ENCODE measurements at regions not wholly inside any gene's neighbourhood (a gene's known extent, or its start where the extent isn't known, plus 50 kb on each side); places are given as distances from the start of the nearest gene placed in this dataset.

GRCh38 chr20:51233345-51233744, 210.4 kb upstream of the KCNG1 start:
- DNase-seq, result no peak
- in situ Hi-C loops (cut with MboI; ENCODE audit: low pct_unique_long_range_greater_than_20kb, low sequenced_read_pairs), result no loop called here

GRCh38 chr20:51230727-51231126, 207.8 kb upstream of the KCNG1 start:
- in situ Hi-C loops (cut with MboI; ENCODE audit: low pct_unique_long_range_greater_than_20kb, low sequenced_read_pairs), result no loop called here

GRCh38 chr20:51228763-51229162, 205.9 kb upstream of the KCNG1 start:
- no peak for DNase-seq
- in situ Hi-C loops (cut with MboI; ENCODE audit: low pct_unique_long_range_greater_than_20kb, low sequenced_read_pairs), result no loop called here

More at GRCh38 chr20:51230727-51231126, 207.8 kb upstream of the KCNG1 start:
- DNase-seq, result no peak

GRCh38 chr20:51227744-51228143, 204.8 kb upstream of the KCNG1 start:
- in situ Hi-C loops (cut with MboI; ENCODE audit: low pct_unique_long_range_greater_than_20kb, low sequenced_read_pairs), result no loop called here

GRCh38 chr20:51223183-51223720, 200.3 kb upstream of the KCNG1 start:
- in situ Hi-C loops (cut with MboI; ENCODE audit: low pct_unique_long_range_greater_than_20kb, low sequenced_read_pairs), result no loop called here
- no peak for DNase-seq

More at GRCh38 chr20:51227744-51228143, 204.8 kb upstream of the KCNG1 start:
- no peak for DNase-seq

- no peak for DNase-seq
- in situ Hi-C loops (cut with MboI; ENCODE audit: low pct_unique_long_range_greater_than_20kb, low sequenced_read_pairs), result no loop called here
Observed at GRCh38 chr20:51221791-51222408, 199.0 kb upstream of the KCNG1 start.

GRCh38 chr20:51221103-51221502, 198.2 kb upstream of the KCNG1 start:
- no peak for DNase-seq
- in situ Hi-C loops (cut with MboI; ENCODE audit: low pct_unique_long_range_greater_than_20kb, low sequenced_read_pairs), result no loop called here

GRCh38 chr20:51220293-51220706, 197.4 kb upstream of the KCNG1 start:
- in situ Hi-C loops (cut with MboI; ENCODE audit: low pct_unique_long_range_greater_than_20kb, low sequenced_read_pairs), result no loop called here
- DNase-seq, result peak; percentile 53

GRCh38 chr20:51219544-51219943, 196.6 kb upstream of the KCNG1 start:
- in situ Hi-C loops (cut with MboI; ENCODE audit: low pct_unique_long_range_greater_than_20kb, low sequenced_read_pairs), result no loop called here
- no peak for DNase-seq

- in situ Hi-C loops (cut with MboI; ENCODE audit: low pct_unique_long_range_greater_than_20kb, low sequenced_read_pairs), result no loop called here
- no peak for DNase-seq
Observed at GRCh38 chr20:51218603-51219002, 195.7 kb upstream of the KCNG1 start.

- no peak for DNase-seq
- in situ Hi-C loops (cut with MboI; ENCODE audit: low pct_unique_long_range_greater_than_20kb, low sequenced_read_pairs), result no loop called here
Observed at GRCh38 chr20:51217347-51218045, 194.6 kb upstream of the KCNG1 start.

GRCh38 chr20:51216850-51217249, 193.9 kb upstream of the KCNG1 start:
- no peak for DNase-seq
- in situ Hi-C loops (cut with MboI; ENCODE audit: low pct_unique_long_range_greater_than_20kb, low sequenced_read_pairs), result no loop called here

- no peak for DNase-seq
- in situ Hi-C loops (cut with MboI; ENCODE audit: low pct_unique_long_range_greater_than_20kb, low sequenced_read_pairs), result no loop called here
Observed at GRCh38 chr20:51212816-51213215, 189.9 kb upstream of the KCNG1 start.

- DNase-seq, result no peak
- in situ Hi-C loops (cut with MboI; ENCODE audit: low pct_unique_long_range_greater_than_20kb, low sequenced_read_pairs), result no loop called here
Observed at GRCh38 chr20:51211191-51211590, 188.3 kb upstream of the KCNG1 start.

GRCh38 chr20:51210084-51210483, 187.2 kb upstream of the KCNG1 start:
- in situ Hi-C loops (cut with MboI; ENCODE audit: low pct_unique_long_range_greater_than_20kb, low sequenced_read_pairs), result no loop called here
- no peak for DNase-seq

GRCh38 chr20:51208162-51208561, 185.3 kb upstream of the KCNG1 start:
- in situ Hi-C loops (cut with MboI; ENCODE audit: low pct_unique_long_range_greater_than_20kb, low sequenced_read_pairs), result no loop called here
- DNase-seq, result no peak

GRCh38 chr20:51206032-51206662, 183.2 kb upstream of the KCNG1 start:
- DNase-seq, result no peak
- in situ Hi-C loops (cut with MboI; ENCODE audit: low pct_unique_long_range_greater_than_20kb, low sequenced_read_pairs), result no loop called here

- DNase-seq, result no peak
- in situ Hi-C loops (cut with MboI; ENCODE audit: low pct_unique_long_range_greater_than_20kb, low sequenced_read_pairs), result no loop called here
Observed at GRCh38 chr20:51204794-51205193, 181.9 kb upstream of the KCNG1 start.

- in situ Hi-C loops (cut with MboI; ENCODE audit: low pct_unique_long_range_greater_than_20kb, low sequenced_read_pairs), result no loop called here
- DNase-seq, result no peak
Observed at GRCh38 chr20:51204051-51204715, 181.3 kb upstream of the KCNG1 start.

- in situ Hi-C loops (cut with MboI; ENCODE audit: low pct_unique_long_range_greater_than_20kb, low sequenced_read_pairs), result no loop called here
- no peak for DNase-seq
Observed at GRCh38 chr20:51202304-51202703, 179.4 kb upstream of the KCNG1 start.
